ENCODE measurements at regions not wholly inside any gene's neighbourhood (a gene's known extent, or its start where the extent isn't known, plus 50 kb on each side); places are given as distances from the start of the nearest gene placed in this dataset.

DNA sequence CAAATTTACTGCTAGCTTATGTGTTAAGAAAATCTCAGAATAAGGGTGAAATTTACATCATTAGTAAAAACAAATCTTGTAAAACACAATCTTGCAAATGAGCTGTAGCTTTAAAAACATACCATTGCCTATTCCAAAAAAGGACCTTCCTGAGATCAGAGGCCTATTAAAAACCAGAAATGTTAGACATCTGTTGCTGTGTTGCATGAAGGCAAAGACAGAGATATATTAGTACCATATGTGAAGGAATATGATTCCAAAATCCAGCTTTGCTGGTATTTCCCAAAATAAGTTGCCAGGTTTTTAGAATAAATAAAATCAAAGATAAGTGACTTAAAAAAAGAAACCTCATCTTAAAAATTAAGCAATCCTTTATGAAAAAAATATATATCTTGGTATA lies 504.1 kb upstream of the CDIN1 start:
- Histone ChIP-seq H3K9me3 (ENCODE audit: control insufficient read depth, insufficient read depth, low read depth, low read length) (no peaks in the 10 kb centered on the region; the same call in 1 of the 2 replicates), H3K27ac (ENCODE audit: low read length) (no peak overlapping the region), H3K4me3 (ENCODE audit: low read depth in 2 of 2, low read length in 2 of 2) (no peak overlapping the region), H3K36me3 (ENCODE audit: control insufficient read depth, insufficient read depth, low read length) (no peaks in the 10 kb centered on the region), H3K4me1 (ENCODE audit: control insufficient read depth, insufficient read depth, low read length) (no peaks in the 10 kb centered on the region), H3K27me3 (ENCODE audit: control insufficient read depth, insufficient read depth, low read length) (no peaks in the 10 kb centered on the region)
- POLR2A ChIA-PET = no interaction called here
- BruUV-seq (replicated peaks) = no TSS peak
- in situ Hi-C loops (cut with HindIII; ENCODE audit: low pct_unique_long_range_greater_than_20kb, low sequenced_read_pairs) = no loop called here
- DNase-seq (ENCODE audit: low read depth, low spot score) (no peak), ATAC-seq (no peak)
- CTCF ChIA-PET = no interaction called here
- intact Hi-C loops (cut with micrococcal nuclease; ENCODE audit: unreplicated experiment) = no loop called here
- TF ChIP-seq SIN3A (IDR thresholded peaks at IDR 0.05; ENCODE audit: borderline replicate concordance, insufficient read depth, low read depth, low read length) (no peak), POLR2AphosphoS5 (IDR thresholded peaks at IDR 0.05; ENCODE audit: low read depth, low read length) (no peak), TCF7L2 (IDR thresholded peaks at IDR 0.05; ENCODE audit: low read depth, low read length) (no peak)
- TF ChIP-seq, protein P1, sequence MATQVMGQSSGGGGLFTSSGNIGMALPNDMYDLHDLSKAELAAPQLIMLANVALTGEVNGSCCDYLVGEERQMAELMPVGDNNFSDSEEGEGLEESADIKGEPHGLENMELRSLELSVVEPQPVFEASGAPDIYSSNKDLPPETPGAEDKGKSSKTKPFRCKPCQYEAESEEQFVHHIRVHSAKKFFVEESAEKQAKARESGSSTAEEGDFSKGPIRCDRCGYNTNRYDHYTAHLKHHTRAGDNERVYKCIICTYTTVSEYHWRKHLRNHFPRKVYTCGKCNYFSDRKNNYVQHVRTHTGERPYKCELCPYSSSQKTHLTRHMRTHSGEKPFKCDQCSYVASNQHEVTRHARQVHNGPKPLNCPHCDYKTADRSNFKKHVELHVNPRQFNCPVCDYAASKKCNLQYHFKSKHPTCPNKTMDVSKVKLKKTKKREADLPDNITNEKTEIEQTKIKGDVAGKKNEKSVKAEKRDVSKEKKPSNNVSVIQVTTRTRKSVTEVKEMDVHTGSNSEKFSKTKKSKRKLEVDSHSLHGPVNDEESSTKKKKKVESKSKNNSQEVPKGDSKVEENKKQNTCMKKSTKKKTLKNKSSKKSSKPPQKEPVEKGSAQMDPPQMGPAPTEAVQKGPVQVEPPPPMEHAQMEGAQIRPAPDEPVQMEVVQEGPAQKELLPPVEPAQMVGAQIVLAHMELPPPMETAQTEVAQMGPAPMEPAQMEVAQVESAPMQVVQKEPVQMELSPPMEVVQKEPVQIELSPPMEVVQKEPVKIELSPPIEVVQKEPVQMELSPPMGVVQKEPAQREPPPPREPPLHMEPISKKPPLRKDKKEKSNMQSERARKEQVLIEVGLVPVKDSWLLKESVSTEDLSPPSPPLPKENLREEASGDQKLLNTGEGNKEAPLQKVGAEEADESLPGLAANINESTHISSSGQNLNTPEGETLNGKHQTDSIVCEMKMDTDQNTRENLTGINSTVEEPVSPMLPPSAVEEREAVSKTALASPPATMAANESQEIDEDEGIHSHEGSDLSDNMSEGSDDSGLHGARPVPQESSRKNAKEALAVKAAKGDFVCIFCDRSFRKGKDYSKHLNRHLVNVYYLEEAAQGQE (IDR thresholded peaks at IDR 0.05; ENCODE audit: insufficient read depth in 1 of 2, low read depth in 2 of 2, low read length in 1 of 2) = no peak
- TF ChIP-seq, protein P2, sequence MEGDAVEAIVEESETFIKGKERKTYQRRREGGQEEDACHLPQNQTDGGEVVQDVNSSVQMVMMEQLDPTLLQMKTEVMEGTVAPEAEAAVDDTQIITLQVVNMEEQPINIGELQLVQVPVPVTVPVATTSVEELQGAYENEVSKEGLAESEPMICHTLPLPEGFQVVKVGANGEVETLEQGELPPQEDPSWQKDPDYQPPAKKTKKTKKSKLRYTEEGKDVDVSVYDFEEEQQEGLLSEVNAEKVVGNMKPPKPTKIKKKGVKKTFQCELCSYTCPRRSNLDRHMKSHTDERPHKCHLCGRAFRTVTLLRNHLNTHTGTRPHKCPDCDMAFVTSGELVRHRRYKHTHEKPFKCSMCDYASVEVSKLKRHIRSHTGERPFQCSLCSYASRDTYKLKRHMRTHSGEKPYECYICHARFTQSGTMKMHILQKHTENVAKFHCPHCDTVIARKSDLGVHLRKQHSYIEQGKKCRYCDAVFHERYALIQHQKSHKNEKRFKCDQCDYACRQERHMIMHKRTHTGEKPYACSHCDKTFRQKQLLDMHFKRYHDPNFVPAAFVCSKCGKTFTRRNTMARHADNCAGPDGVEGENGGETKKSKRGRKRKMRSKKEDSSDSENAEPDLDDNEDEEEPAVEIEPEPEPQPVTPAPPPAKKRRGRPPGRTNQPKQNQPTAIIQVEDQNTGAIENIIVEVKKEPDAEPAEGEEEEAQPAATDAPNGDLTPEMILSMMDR (IDR thresholded peaks at IDR 0.05) = no peak

DNA sequence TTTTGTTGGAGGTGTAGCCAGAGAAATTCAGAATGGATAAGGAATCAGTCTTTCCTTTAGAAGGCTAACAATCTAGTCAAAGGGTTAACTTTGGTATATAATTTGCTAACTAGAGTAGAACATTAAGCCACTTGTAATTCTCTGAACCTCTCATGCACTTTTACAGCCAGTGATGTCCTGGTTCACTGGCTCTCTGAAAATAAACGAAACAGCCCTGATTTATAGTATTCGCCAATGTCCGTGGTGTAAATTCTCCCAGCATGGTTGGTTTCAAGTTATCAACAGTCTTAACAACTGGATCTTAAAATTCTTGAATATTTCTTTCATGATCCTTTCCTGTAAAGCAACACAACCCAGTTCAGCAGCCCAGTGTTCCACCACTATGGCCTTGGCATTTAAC lies 500.4 kb upstream of the CDIN1 start:
- Histone ChIP-seq H3K4me3 (ENCODE audit: low read depth in 2 of 2, low read length in 2 of 2) (no peak overlapping the region), H3K9me3 (ENCODE audit: control insufficient read depth, insufficient read depth, low read depth, low read length) (no peaks in the 10 kb centered on the region; the same call in 1 of the 2 replicates), H3K4me1 (ENCODE audit: control insufficient read depth, insufficient read depth, low read length) (no peaks in the 10 kb centered on the region), H3K36me3 (ENCODE audit: control insufficient read depth, insufficient read depth, low read length) (no peaks in the 10 kb centered on the region), H3K27ac (ENCODE audit: low read length) (no peak overlapping the region), H3K27me3 (ENCODE audit: control insufficient read depth, insufficient read depth, low read length) (no peaks in the 10 kb centered on the region)
- CTCF ChIA-PET = no interaction called here
- ATAC-seq (no peak), DNase-seq (ENCODE audit: low read depth, low spot score) (no peak)
- BruUV-seq (replicated peaks) = no TSS peak
- in situ Hi-C loops (cut with HindIII; ENCODE audit: low pct_unique_long_range_greater_than_20kb, low sequenced_read_pairs) (no loop called here), intact Hi-C loops (cut with micrococcal nuclease; ENCODE audit: unreplicated experiment) (no loop called here)
- TF ChIP-seq, protein P1 (IDR thresholded peaks at IDR 0.05; ENCODE audit: insufficient read depth in 1 of 2, low read depth in 2 of 2, low read length in 1 of 2) = no peak
- TF ChIP-seq, protein P2 (IDR thresholded peaks at IDR 0.05) = no peak
- TF ChIP-seq TCF7L2 (IDR thresholded peaks at IDR 0.05; ENCODE audit: low read depth, low read length) (no peak), POLR2AphosphoS5 (IDR thresholded peaks at IDR 0.05; ENCODE audit: low read depth, low read length) (no peak), SIN3A (IDR thresholded peaks at IDR 0.05; ENCODE audit: borderline replicate concordance, insufficient read depth, low read depth, low read length) (no peak)
- POLR2A ChIA-PET = no interaction called here

Measured in Panc1 (cell line).